ENCODE measurements at regions not wholly inside any gene's neighbourhood (a gene's known extent, or its start where the extent isn't known, plus 50 kb on each side); places are given as distances from the start of the nearest gene placed in this dataset.

DNA sequence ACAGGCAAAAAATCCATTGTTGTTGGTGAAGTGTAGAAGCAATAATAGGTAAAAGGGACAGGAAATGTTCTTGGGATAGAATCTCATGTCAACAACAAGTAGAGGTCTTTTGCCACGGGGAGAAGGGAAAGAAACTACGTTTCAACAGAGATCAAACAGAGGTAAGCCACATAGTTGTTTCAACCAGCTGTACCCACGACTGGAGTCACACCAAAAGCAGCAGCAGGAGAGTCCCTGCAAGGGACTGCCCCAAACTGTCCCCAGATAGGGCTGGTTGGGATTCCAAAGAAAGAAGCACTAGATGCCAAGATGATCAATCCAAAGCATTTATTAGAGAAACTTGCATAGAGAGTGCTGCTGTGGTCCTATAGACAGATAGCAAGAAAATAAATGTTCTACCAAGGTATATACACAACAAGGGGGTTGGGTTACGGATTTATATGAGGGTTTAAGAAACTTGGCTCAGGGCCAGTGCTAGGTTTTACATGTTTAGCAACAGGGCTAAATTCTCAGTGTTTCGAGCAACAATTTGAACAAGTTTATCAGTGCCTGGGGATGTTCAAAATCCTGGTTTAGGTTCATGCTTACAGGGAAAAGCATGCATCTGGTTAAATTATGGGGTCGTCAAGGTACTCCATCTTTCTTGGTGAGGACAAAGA is 466.5 kb downstream of the MMUT start:
- no peaks in the 10 kb centered on the region for H3K4me1 ChIP-seq (ENCODE audit: control insufficient read depth, insufficient read depth, low read length)
- H3K4me3 ChIP-seq (ENCODE audit: low read length), result no peak overlapping the region
- no peaks in the 10 kb centered on the region for H3K36me3 Mint-ChIP-seq (ENCODE audit: low read depth)
- WGBS, 2 experiments (ENCODE audit: insufficient coverage in 1 of 2, insufficient read length in 1 of 2), result 87 to 100% methylated on average over 4 to 6 of the region's 6 CpGs
- no peak for DNase-seq
- no peak overlapping the region for H3K9ac ChIP-seq (ENCODE audit: extremely low read depth, low read length, poor library complexity, severe bottlenecking)
- H3K27ac ChIP-seq (ENCODE audit: low read depth, low read length), result no peak overlapping the region
- no peaks in the 10 kb centered on the region for H3K9me3 ChIP-seq (ENCODE audit: control insufficient read depth, low read length)
- TF ChIP-seq, protein P1, sequence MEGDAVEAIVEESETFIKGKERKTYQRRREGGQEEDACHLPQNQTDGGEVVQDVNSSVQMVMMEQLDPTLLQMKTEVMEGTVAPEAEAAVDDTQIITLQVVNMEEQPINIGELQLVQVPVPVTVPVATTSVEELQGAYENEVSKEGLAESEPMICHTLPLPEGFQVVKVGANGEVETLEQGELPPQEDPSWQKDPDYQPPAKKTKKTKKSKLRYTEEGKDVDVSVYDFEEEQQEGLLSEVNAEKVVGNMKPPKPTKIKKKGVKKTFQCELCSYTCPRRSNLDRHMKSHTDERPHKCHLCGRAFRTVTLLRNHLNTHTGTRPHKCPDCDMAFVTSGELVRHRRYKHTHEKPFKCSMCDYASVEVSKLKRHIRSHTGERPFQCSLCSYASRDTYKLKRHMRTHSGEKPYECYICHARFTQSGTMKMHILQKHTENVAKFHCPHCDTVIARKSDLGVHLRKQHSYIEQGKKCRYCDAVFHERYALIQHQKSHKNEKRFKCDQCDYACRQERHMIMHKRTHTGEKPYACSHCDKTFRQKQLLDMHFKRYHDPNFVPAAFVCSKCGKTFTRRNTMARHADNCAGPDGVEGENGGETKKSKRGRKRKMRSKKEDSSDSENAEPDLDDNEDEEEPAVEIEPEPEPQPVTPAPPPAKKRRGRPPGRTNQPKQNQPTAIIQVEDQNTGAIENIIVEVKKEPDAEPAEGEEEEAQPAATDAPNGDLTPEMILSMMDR (conservative IDR thresholded peaks at IDR 0.05), result no peak
- H3K27ac Mint-ChIP-seq, result no peak overlapping the region
- no peaks in the 10 kb centered on the region for H3K27me3 Mint-ChIP-seq (ENCODE audit: insufficient read depth)
- H3K4me3 Mint-ChIP-seq, result no peak overlapping the region
- no peaks in the 10 kb centered on the region for H3K27me3 ChIP-seq (ENCODE audit: control insufficient read depth, insufficient read depth, low read length, poor library complexity, severe bottlenecking)
- H3K9me3 Mint-ChIP-seq, result no peaks in the 10 kb centered on the region
- no peaks in the 10 kb centered on the region for H3K36me3 ChIP-seq (ENCODE audit: control insufficient read depth, insufficient read depth, low read length)
- no peaks in the 10 kb centered on the region for H3K4me1 Mint-ChIP-seq

DNA sequence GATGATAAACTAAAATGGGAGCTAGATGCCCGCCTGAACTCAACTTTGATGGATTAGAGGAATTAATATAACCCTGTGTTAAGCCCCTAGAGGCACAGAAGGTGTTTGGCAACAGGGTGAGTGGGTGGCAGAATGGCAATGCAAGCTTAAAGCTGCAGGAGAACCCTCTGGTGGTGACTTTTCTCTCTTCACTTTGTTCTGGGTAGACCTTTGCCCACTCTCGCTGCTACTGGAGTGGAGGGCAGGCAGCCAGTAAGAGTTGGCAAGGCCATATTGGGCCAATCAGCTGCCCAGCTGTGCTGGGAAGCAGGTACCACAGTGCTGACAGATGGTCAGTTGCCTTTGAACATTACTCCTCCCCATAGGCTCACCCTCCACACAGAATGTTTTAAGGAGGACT is 468.2 kb downstream of the MMUT start:
- Histone ChIP-seq H3K4me1 (ENCODE audit: control insufficient read depth, insufficient read depth, low read length) (no peaks in the 10 kb centered on the region), H3K9me3 (ENCODE audit: control insufficient read depth, low read length) (no peaks in the 10 kb centered on the region), H3K9ac (ENCODE audit: extremely low read depth, low read length, poor library complexity, severe bottlenecking) (no peak overlapping the region), H3K36me3 (ENCODE audit: control insufficient read depth, insufficient read depth, low read length) (no peaks in the 10 kb centered on the region), H3K27me3 (ENCODE audit: control insufficient read depth, insufficient read depth, low read length, poor library complexity, severe bottlenecking) (no peaks in the 10 kb centered on the region), H3K4me3 (ENCODE audit: low read length) (no peak overlapping the region), H3K27ac (ENCODE audit: low read depth, low read length) (no peak overlapping the region)
- H3K4me3 Mint-ChIP-seq, result no peak overlapping the region
- 77 to 94% methylated on average over 2 of the region's 2 CpGs for WGBS, 2 experiments (ENCODE audit: insufficient coverage in 1 of 2, insufficient read length in 1 of 2)
- no peaks in the 10 kb centered on the region for H3K27me3 Mint-ChIP-seq (ENCODE audit: insufficient read depth)
- no peaks in the 10 kb centered on the region for H3K36me3 Mint-ChIP-seq (ENCODE audit: low read depth)
- no peaks in the 10 kb centered on the region for H3K9me3 Mint-ChIP-seq
- no peak for DNase-seq
- no peaks in the 10 kb centered on the region for H3K4me1 Mint-ChIP-seq
- no peak overlapping the region for H3K27ac Mint-ChIP-seq
- TF ChIP-seq, protein P1 (conservative IDR thresholded peaks at IDR 0.05), result peak; percentile 48

DNA sequence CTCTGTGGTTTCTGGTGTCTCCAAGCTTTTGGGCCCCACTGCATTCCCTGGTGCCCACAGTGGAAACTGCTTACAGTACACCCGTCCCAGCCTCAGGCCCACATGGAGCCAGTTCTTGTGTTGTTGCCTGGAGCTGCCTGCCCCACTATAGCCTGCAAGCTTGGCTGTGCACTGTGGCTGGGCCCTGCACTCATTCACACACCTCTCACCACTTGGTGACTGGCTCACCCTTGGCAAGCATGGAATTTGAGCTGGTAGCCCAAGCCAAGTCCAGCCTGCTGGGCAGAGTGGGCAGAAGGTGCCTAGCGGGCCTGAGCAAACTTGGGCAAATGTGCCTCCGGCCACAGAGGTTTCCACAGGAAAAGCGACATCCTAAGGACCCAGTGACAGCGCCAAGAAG is 472.3 kb downstream of the MMUT start:
- Mint-ChIP-seq H3K27ac (no peak overlapping the region), H3K9me3 (no peaks in the 10 kb centered on the region), H3K4me3 (no peak overlapping the region), H3K36me3 (ENCODE audit: low read depth) (no peaks in the 10 kb centered on the region), H3K4me1 (no peaks in the 10 kb centered on the region), H3K27me3 (ENCODE audit: insufficient read depth) (no peaks in the 10 kb centered on the region)
- H3K27me3 ChIP-seq (ENCODE audit: control insufficient read depth, insufficient read depth, low read length, poor library complexity, severe bottlenecking), result no peaks in the 10 kb centered on the region
- no peak for DNase-seq
- no peaks in the 10 kb centered on the region for H3K9me3 ChIP-seq (ENCODE audit: control insufficient read depth, low read length)
- TF ChIP-seq, protein P1 (conservative IDR thresholded peaks at IDR 0.05), result no peak
- no peaks in the 10 kb centered on the region for H3K4me1 ChIP-seq (ENCODE audit: control insufficient read depth, insufficient read depth, low read length)
- H3K4me3 ChIP-seq (ENCODE audit: low read length), result no peak overlapping the region
- H3K36me3 ChIP-seq (ENCODE audit: control insufficient read depth, insufficient read depth, low read length), result no peaks in the 10 kb centered on the region
- WGBS, 2 experiments (ENCODE audit: insufficient coverage in 1 of 2, insufficient read length in 1 of 2), result 90 to 95% methylated on average over 1 to 5 of the region's 5 CpGs
- no peak overlapping the region for H3K9ac ChIP-seq (ENCODE audit: extremely low read depth, low read length, poor library complexity, severe bottlenecking)
- H3K27ac ChIP-seq (ENCODE audit: low read depth, low read length), result no peak overlapping the region

All from endodermal cell (in vitro differentiated cells).